ENCODE measurements at regions not wholly inside any gene's neighbourhood (a gene's known extent, or its start where the extent isn't known, plus 50 kb on each side); places are given as distances from the start of the nearest gene placed in this dataset.
A peak's percentile ranks its signal among the peaks of the same experiment; 100 is the strongest.

- no peak for ATAC-seq (ENCODE audit: low read depth in 2 of 2)
- no peak for DNase-seq
- Histone ChIP-seq H3K36me3 (ENCODE audit: control insufficient read depth, insufficient read depth, low read length) (no peaks in the 10 kb centered on the region), H3K4me1 (ENCODE audit: control insufficient read depth, insufficient read depth, low read length, poor library complexity, severe bottlenecking) (no peaks in the 10 kb centered on the region), H3K27ac (ENCODE audit: insufficient read depth, low read length, poor library complexity, severe bottlenecking) (no peak overlapping the region), H3K4me3 (ENCODE audit: low read depth, low read length) (no peak overlapping the region), H3K27me3 (ENCODE audit: control insufficient read depth, insufficient read depth, low read length) (no peaks in the 10 kb centered on the region), H3K9me3 (ENCODE audit: control insufficient read depth in 2 of 2, low read length in 2 of 2) (peaks cover under 1 to 11% of the 10 kb centered on the region in 2 experiments)
- H3K27me3 Mint-ChIP-seq = no peaks in the 10 kb centered on the region
- peaks cover 0 to 7% (median 7%) of the 10 kb centered on the region in 4 donors for H3K4me1 Mint-ChIP-seq
- H3K27ac Mint-ChIP-seq = no peak overlapping the region
- H3K9me3 Mint-ChIP-seq = peaks cover 0 to 12% (median 4%) of the 10 kb centered on the region in 7 donors
- H3K4me3 Mint-ChIP-seq = no peak overlapping the region
- no peaks in the 10 kb centered on the region for H3K36me3 Mint-ChIP-seq
These were observed 728.9 kb upstream of the GJE1 start for GRCh38 chr6:141403827-141404226.

GRCh38 chr6:141403103-141403502, 729.6 kb upstream of the GJE1 start:
- ATAC-seq (ENCODE audit: low read depth in 2 of 2) = no peak
- Mint-ChIP-seq H3K4me1 (peaks cover 0 to 7% (median 7%) of the 10 kb centered on the region in 4 donors), H3K36me3 (no peaks in the 10 kb centered on the region)

GRCh38 chr6:141402489-141402888, 730.2 kb upstream of the GJE1 start:
- peaks cover 0 to 7% (median 7%) of the 10 kb centered on the region in 4 donors for H3K4me1 Mint-ChIP-seq
- H3K4me1 ChIP-seq (ENCODE audit: control insufficient read depth, insufficient read depth, low read length, poor library complexity, severe bottlenecking) = no peaks in the 10 kb centered on the region
- peaks cover 0 to 8% (median 1%) of the 10 kb centered on the region in 7 donors for H3K9me3 Mint-ChIP-seq
- H3K36me3 Mint-ChIP-seq = no peaks in the 10 kb centered on the region
- H3K27me3 Mint-ChIP-seq = no peaks in the 10 kb centered on the region
- H3K27ac Mint-ChIP-seq = no peak overlapping the region
- no peak overlapping the region for H3K4me3 Mint-ChIP-seq
- H3K27me3 ChIP-seq (ENCODE audit: control insufficient read depth, insufficient read depth, low read length) = no peaks in the 10 kb centered on the region
- H3K36me3 ChIP-seq (ENCODE audit: control insufficient read depth, insufficient read depth, low read length) = no peaks in the 10 kb centered on the region
- no peak for DNase-seq
- H3K9me3 ChIP-seq (ENCODE audit: control insufficient read depth in 2 of 2, low read length in 2 of 2) = no peaks in the 10 kb centered on the region
- no peak for ATAC-seq (ENCODE audit: low read depth in 2 of 2)
- no peak overlapping the region for H3K4me3 ChIP-seq (ENCODE audit: low read depth, low read length)
- H3K27ac ChIP-seq (ENCODE audit: insufficient read depth, low read length, poor library complexity, severe bottlenecking) = no peak overlapping the region

More at GRCh38 chr6:141403103-141403502, 729.6 kb upstream of the GJE1 start:
- Mint-ChIP-seq H3K27ac (peak overlapping the region in 2 of 3 donors; percentile 60 to 81), H3K27me3 (no peaks in the 10 kb centered on the region), H3K4me3 (no peak overlapping the region), H3K9me3 (peaks cover 0 to 11% (median 4%) of the 10 kb centered on the region in 7 donors)
- peaks cover 0 to 4% of the 10 kb centered on the region in 2 experiments for H3K9me3 ChIP-seq (ENCODE audit: control insufficient read depth in 2 of 2, low read length in 2 of 2)
- no peak for DNase-seq
- no peaks in the 10 kb centered on the region for H3K36me3 ChIP-seq (ENCODE audit: control insufficient read depth, insufficient read depth, low read length)
- H3K27me3 ChIP-seq (ENCODE audit: control insufficient read depth, insufficient read depth, low read length) = no peaks in the 10 kb centered on the region
- H3K4me1 ChIP-seq (ENCODE audit: control insufficient read depth, insufficient read depth, low read length, poor library complexity, severe bottlenecking) = no peaks in the 10 kb centered on the region
- H3K4me3 ChIP-seq (ENCODE audit: low read depth, low read length) = no peak overlapping the region
- H3K27ac ChIP-seq (ENCODE audit: insufficient read depth, low read length, poor library complexity, severe bottlenecking) = no peak overlapping the region

GRCh38 chr6:141401851-141402250, 730.9 kb upstream of the GJE1 start:
- Histone ChIP-seq H3K9me3 (ENCODE audit: control insufficient read depth in 2 of 2, low read length in 2 of 2) (no peaks in the 10 kb centered on the region), H3K27me3 (ENCODE audit: control insufficient read depth, insufficient read depth, low read length) (no peaks in the 10 kb centered on the region), H3K4me3 (ENCODE audit: low read depth, low read length) (no peak overlapping the region), H3K4me1 (ENCODE audit: control insufficient read depth, insufficient read depth, low read length, poor library complexity, severe bottlenecking) (no peaks in the 10 kb centered on the region), H3K27ac (ENCODE audit: insufficient read depth, low read length, poor library complexity, severe bottlenecking) (no peak overlapping the region), H3K36me3 (ENCODE audit: control insufficient read depth, insufficient read depth, low read length) (no peaks in the 10 kb centered on the region)
- no peak for ATAC-seq (ENCODE audit: low read depth in 2 of 2)
- H3K4me1 Mint-ChIP-seq = peaks cover 0 to 7% (median 7%) of the 10 kb centered on the region in 4 donors
- no peaks in the 10 kb centered on the region for H3K36me3 Mint-ChIP-seq
- no peak for DNase-seq
- no peaks in the 10 kb centered on the region for H3K27me3 Mint-ChIP-seq
- peaks cover 0 to 5% (median 0%) of the 10 kb centered on the region in 7 donors for H3K9me3 Mint-ChIP-seq
- H3K4me3 Mint-ChIP-seq = no peak overlapping the region
- H3K27ac Mint-ChIP-seq = no peak overlapping the region

GRCh38 chr6:141401168-141401567, 731.6 kb upstream of the GJE1 start:
- Mint-ChIP-seq H3K36me3 (no peaks in the 10 kb centered on the region), H3K9me3 (peaks cover 0 to 1% (median 0%) of the 10 kb centered on the region in 7 donors), H3K4me1 (peaks cover 0 to 7% (median 7%) of the 10 kb centered on the region in 4 donors), H3K27ac (peak overlapping the region in 1 of 3 donors; percentile 28), H3K27me3 (no peaks in the 10 kb centered on the region), H3K4me3 (no peak overlapping the region)
- no peak for DNase-seq
- no peak overlapping the region for H3K4me3 ChIP-seq (ENCODE audit: low read depth, low read length)
- H3K36me3 ChIP-seq (ENCODE audit: control insufficient read depth, insufficient read depth, low read length) = no peaks in the 10 kb centered on the region
- H3K27ac ChIP-seq (ENCODE audit: insufficient read depth, low read length, poor library complexity, severe bottlenecking) = no peak overlapping the region
- H3K4me1 ChIP-seq (ENCODE audit: control insufficient read depth, insufficient read depth, low read length, poor library complexity, severe bottlenecking) = no peaks in the 10 kb centered on the region
- no peak for ATAC-seq (ENCODE audit: low read depth in 2 of 2)
- H3K27me3 ChIP-seq (ENCODE audit: control insufficient read depth, insufficient read depth, low read length) = no peaks in the 10 kb centered on the region
- H3K9me3 ChIP-seq (ENCODE audit: control insufficient read depth in 2 of 2, low read length in 2 of 2) = no peaks in the 10 kb centered on the region

GRCh38 chr6:141398949-141399348, 733.8 kb upstream of the GJE1 start:
- DNase-seq (no peak), ATAC-seq (ENCODE audit: low read depth in 2 of 2) (no peak)
- Histone ChIP-seq H3K9me3 (ENCODE audit: control insufficient read depth in 2 of 2, low read length in 2 of 2) (no peaks in the 10 kb centered on the region), H3K4me3 (ENCODE audit: low read depth, low read length) (no peak overlapping the region), H3K4me1 (ENCODE audit: control insufficient read depth, insufficient read depth, low read length, poor library complexity, severe bottlenecking) (no peaks in the 10 kb centered on the region), H3K27ac (ENCODE audit: insufficient read depth, low read length, poor library complexity, severe bottlenecking) (no peak overlapping the region), H3K36me3 (ENCODE audit: control insufficient read depth, insufficient read depth, low read length) (no peaks in the 10 kb centered on the region), H3K27me3 (ENCODE audit: control insufficient read depth, insufficient read depth, low read length) (no peaks in the 10 kb centered on the region)
- no peaks in the 10 kb centered on the region for H3K36me3 Mint-ChIP-seq
- H3K4me1 Mint-ChIP-seq = peaks cover 0 to 7% (median 7%) of the 10 kb centered on the region in 4 donors
- peaks cover 0 to 1% (median 0%) of the 10 kb centered on the region in 7 donors for H3K9me3 Mint-ChIP-seq
- H3K4me3 Mint-ChIP-seq = no peak overlapping the region
- H3K27me3 Mint-ChIP-seq = no peaks in the 10 kb centered on the region
- peak overlapping the region in 1 of 3 donors; percentile 7 for H3K27ac Mint-ChIP-seq

- Histone ChIP-seq H3K4me3 (ENCODE audit: low read depth, low read length) (no peak overlapping the region), H3K27me3 (ENCODE audit: control insufficient read depth, insufficient read depth, low read length) (no peaks in the 10 kb centered on the region), H3K27ac (ENCODE audit: insufficient read depth, low read length, poor library complexity, severe bottlenecking) (no peak overlapping the region), H3K9me3 (ENCODE audit: control insufficient read depth in 2 of 2, low read length in 2 of 2) (no peaks in the 10 kb centered on the region), H3K36me3 (ENCODE audit: control insufficient read depth, insufficient read depth, low read length) (no peaks in the 10 kb centered on the region), H3K4me1 (ENCODE audit: control insufficient read depth, insufficient read depth, low read length, poor library complexity, severe bottlenecking) (no peaks in the 10 kb centered on the region)
- H3K27me3 Mint-ChIP-seq = no peaks in the 10 kb centered on the region
- no peaks in the 10 kb centered on the region for H3K36me3 Mint-ChIP-seq
- H3K4me1 Mint-ChIP-seq = peaks cover 0 to 2% (median 0%) of the 10 kb centered on the region in 4 donors
- DNase-seq (no peak), ATAC-seq (ENCODE audit: low read depth in 2 of 2) (no peak)
- peaks cover 0 to 2% (median 0%) of the 10 kb centered on the region in 7 donors for H3K9me3 Mint-ChIP-seq
- peak overlapping the region in 1 of 3 donors; percentile 52 for H3K27ac Mint-ChIP-seq
- H3K4me3 Mint-ChIP-seq = no peak overlapping the region
These were observed 737.2 kb upstream of the GJE1 start for GRCh38 chr6:141395443-141396008.

- H3K36me3 ChIP-seq (ENCODE audit: control insufficient read depth, insufficient read depth, low read length) = no peaks in the 10 kb centered on the region
- Mint-ChIP-seq H3K9me3 (peaks cover 0 to 2% (median 0%) of the 10 kb centered on the region in 7 donors), H3K36me3 (no peaks in the 10 kb centered on the region), H3K4me3 (no peak overlapping the region), H3K27me3 (no peaks in the 10 kb centered on the region), H3K27ac (no peak overlapping the region), H3K4me1 (peaks cover 0 to 2% (median 0%) of the 10 kb centered on the region in 4 donors)
- DNase-seq (no peak), ATAC-seq (ENCODE audit: low read depth in 2 of 2) (no peak)
- H3K9me3 ChIP-seq (ENCODE audit: control insufficient read depth in 2 of 2, low read length in 2 of 2) = no peaks in the 10 kb centered on the region
- H3K27me3 ChIP-seq (ENCODE audit: control insufficient read depth, insufficient read depth, low read length) = no peaks in the 10 kb centered on the region
- H3K27ac ChIP-seq (ENCODE audit: insufficient read depth, low read length, poor library complexity, severe bottlenecking) = no peak overlapping the region
- no peak overlapping the region for H3K4me3 ChIP-seq (ENCODE audit: low read depth, low read length)
- no peaks in the 10 kb centered on the region for H3K4me1 ChIP-seq (ENCODE audit: control insufficient read depth, insufficient read depth, low read length, poor library complexity, severe bottlenecking)
These were observed 738.1 kb upstream of the GJE1 start for GRCh38 chr6:141394565-141395051.

All from CD4-positive, CD25-positive, alpha-beta regulatory T cell (primary cell).